Ishikawa (cell line): ENCODE measurements at regions not wholly inside any gene's neighbourhood (a gene's known extent, or its start where the extent isn't known, plus 50 kb on each side); places are given as distances from the start of the nearest gene placed in this dataset.

Source experiments
- EP300 ChIP-seq: IDR thresholded peaks from 2 replicates; pipeline ENCODE4 v1.6.1; 2012; ENCODE audit warnings: borderline replicate concordance
- NFIC ChIP-seq: IDR thresholded peaks from 2 replicates; pipeline ENCODE4 v1.6.1; 2012
- RAD21 ChIP-seq: IDR thresholded peaks from 2 replicates; pipeline ENCODE4 v1.6.1; 2012; ENCODE audit warnings: low read depth
- TAF1 ChIP-seq: IDR thresholded peaks from 2 replicates; pipeline ENCODE4 v1.6.1; 2012; ENCODE audit warnings: low read depth, mild to moderate bottlenecking
- YY1 ChIP-seq: IDR thresholded peaks from 2 replicates; pipeline ENCODE4 v1.6.1; 2012; ENCODE audit warnings: low read depth
- ZBTB7A ChIP-seq: IDR thresholded peaks from 2 replicates; pipeline ENCODE4 v1.6.1; 2012; ENCODE audit warnings: low read depth
- TF ChIP-seq, protein P1 (sequence below): IDR thresholded peaks from 2 replicates; pipeline ENCODE4 v1.6.1; 2012; ENCODE audit warnings: low read depth, mild to moderate bottlenecking
- TF ChIP-seq, protein P2 (sequence below): IDR thresholded peaks from 2 replicates; pipeline ENCODE4 v1.6.1; 2012

DNA sequence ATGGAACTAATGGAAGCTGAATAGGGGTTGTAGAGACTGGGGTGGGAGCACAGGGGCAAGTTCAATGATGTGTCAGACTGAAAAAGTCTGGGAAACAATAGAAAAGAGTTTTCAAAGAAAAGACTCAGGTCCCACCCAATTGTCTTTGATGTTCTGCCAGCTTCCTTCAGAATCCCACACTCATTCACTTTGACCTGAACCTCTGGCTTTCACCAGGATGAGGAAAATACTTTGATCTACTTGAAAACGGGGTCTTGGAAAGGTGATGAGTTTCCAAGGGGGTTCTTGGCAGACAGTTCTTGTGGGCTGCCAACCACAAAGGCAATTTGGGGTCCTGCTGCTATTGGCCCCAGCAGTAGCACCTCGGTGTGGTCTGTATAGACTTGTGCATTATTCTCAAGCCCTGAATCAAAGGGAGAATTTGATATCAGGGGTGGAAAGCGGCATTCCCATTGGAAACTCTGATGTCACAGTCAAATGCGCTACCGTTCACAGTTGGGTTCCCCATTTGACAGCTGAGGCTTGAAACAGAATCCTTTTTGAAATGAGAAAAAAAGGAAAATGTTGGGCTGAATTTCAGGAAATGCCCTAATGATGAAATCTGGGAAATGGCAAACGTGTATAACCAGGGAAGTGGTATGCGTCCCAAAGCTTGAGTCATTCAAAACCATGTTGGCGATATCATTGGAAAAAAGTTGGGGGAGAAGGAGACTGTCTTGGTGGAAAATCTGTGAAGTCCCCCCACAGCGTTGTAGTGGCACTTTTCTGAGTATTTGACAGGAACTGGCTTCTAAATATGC, 229.2 kb upstream of the LRTM1 start:
- TF ChIP-seq TAF1 (no peak), NFIC (no peak), RAD21 (no peak), YY1 (no peak), EP300 (no peak), ZBTB7A (no peak)
- TF ChIP-seq, protein P1, sequence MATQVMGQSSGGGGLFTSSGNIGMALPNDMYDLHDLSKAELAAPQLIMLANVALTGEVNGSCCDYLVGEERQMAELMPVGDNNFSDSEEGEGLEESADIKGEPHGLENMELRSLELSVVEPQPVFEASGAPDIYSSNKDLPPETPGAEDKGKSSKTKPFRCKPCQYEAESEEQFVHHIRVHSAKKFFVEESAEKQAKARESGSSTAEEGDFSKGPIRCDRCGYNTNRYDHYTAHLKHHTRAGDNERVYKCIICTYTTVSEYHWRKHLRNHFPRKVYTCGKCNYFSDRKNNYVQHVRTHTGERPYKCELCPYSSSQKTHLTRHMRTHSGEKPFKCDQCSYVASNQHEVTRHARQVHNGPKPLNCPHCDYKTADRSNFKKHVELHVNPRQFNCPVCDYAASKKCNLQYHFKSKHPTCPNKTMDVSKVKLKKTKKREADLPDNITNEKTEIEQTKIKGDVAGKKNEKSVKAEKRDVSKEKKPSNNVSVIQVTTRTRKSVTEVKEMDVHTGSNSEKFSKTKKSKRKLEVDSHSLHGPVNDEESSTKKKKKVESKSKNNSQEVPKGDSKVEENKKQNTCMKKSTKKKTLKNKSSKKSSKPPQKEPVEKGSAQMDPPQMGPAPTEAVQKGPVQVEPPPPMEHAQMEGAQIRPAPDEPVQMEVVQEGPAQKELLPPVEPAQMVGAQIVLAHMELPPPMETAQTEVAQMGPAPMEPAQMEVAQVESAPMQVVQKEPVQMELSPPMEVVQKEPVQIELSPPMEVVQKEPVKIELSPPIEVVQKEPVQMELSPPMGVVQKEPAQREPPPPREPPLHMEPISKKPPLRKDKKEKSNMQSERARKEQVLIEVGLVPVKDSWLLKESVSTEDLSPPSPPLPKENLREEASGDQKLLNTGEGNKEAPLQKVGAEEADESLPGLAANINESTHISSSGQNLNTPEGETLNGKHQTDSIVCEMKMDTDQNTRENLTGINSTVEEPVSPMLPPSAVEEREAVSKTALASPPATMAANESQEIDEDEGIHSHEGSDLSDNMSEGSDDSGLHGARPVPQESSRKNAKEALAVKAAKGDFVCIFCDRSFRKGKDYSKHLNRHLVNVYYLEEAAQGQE = no peak
- TF ChIP-seq, protein P2, sequence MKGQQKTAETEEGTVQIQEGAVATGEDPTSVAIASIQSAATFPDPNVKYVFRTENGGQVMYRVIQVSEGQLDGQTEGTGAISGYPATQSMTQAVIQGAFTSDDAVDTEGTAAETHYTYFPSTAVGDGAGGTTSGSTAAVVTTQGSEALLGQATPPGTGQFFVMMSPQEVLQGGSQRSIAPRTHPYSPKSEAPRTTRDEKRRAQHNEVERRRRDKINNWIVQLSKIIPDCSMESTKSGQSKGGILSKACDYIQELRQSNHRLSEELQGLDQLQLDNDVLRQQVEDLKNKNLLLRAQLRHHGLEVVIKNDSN = no peak
